HEK293 (cell line): ENCODE measurements at regions not wholly inside any gene's neighbourhood (a gene's known extent, or its start where the extent isn't known, plus 50 kb on each side); places are given as distances from the start of the nearest gene placed in this dataset.

Experiments
- CTCF ChIA-PET: fragments of 350-600 bp; formaldehyde crosslinking; extraction: SDS; loops from one replicate; lab custom pipeline; 2021; ENCODE audit warnings: antibody characterized with exemption; lab: Yijun Ruan, JAX
- POLR2A ChIA-PET: fragments of 300-600 bp; formaldehyde crosslinking; extraction: SDS; loops from one replicate; lab custom pipeline; 2020; ENCODE audit warnings: antibody characterized with exemption, inconsistent platforms; lab: Yijun Ruan, JAX
- H3K27ac ChIP-seq: fragments of 200-500 bp; sonication (Bioruptor generic); 2 replicates; pipeline ENCODE4 v1.5.1; 2014; ENCODE audit warnings: low read depth, low read length, control low read depth, inconsistent platforms; ENCODE audit errors: extremely low read depth
- H3K36me3 ChIP-seq, 2 experiments: fragments of 200-500 bp in 1 of 2; sonication (Bioruptor generic) in 1 of 2; 1 replicate in 1 of 2; 2 replicates in 1 of 2; pipeline ENCODE4 v1.5.1; 2014 to 2017; ENCODE audit warnings: inconsistent platforms in 2 of 2, low read length in 2 of 2; ENCODE audit not compliant: control insufficient read depth in 2 of 2, insufficient read depth in 1 of 2
- H3K4me1 ChIP-seq: fragments of 200-500 bp; sonication (Bioruptor generic); 2 replicates; pipeline ENCODE4 v1.5.1; 2014; ENCODE audit warnings: mild to moderate bottlenecking, low read length, inconsistent platforms; ENCODE audit not compliant: control insufficient read depth, insufficient read depth
- H3K4me3 ChIP-seq: 2 replicates; pipeline ENCODE4 v1.5.1; 2011; ENCODE audit warnings: low read depth, mild to moderate bottlenecking, control low read depth, low read length, moderate library complexity
- H3K9me3 ChIP-seq: fragments of 200-500 bp; sonication (Bioruptor generic); 2 replicates; pipeline ENCODE4 v1.5.1; 2014; ENCODE audit warnings: low read depth, low read length, inconsistent platforms; ENCODE audit not compliant: control insufficient read depth, insufficient read depth
- BCL6B ChIP-seq: fragments of 450-650 bp; formaldehyde crosslinking; IDR thresholded peaks from 2 replicates; pipeline ENCODE4 v1.5.1; 2017; ENCODE audit warnings: missing biosample characterization, missing genetic modification characterization
- GFI1B ChIP-seq: fragments of 450-650 bp; formaldehyde crosslinking; IDR thresholded peaks from 2 replicates; pipeline ENCODE4 v1.5.1; 2016; ENCODE audit warnings: missing biosample characterization, missing genetic modification characterization
- GLI2 ChIP-seq: fragments of 450-650 bp; formaldehyde crosslinking; IDR thresholded peaks from 2 replicates; pipeline ENCODE4; 2017; ENCODE audit warnings: missing biosample characterization, missing genetic modification characterization, low read depth, borderline replicate concordance
- GLI4 ChIP-seq: fragments of 450-650 bp; formaldehyde crosslinking; IDR thresholded peaks from 2 replicates; pipeline ENCODE4 v1.5.1; 2016; ENCODE audit warnings: missing biosample characterization, missing genetic modification characterization
- GLIS1 ChIP-seq: fragments of 450-650 bp; formaldehyde crosslinking; IDR thresholded peaks from 2 replicates; pipeline ENCODE4 v1.5.1; 2016; ENCODE audit warnings: missing biosample characterization, missing genetic modification characterization
- KLF9 ChIP-seq: fragments of 450-650 bp; formaldehyde crosslinking; IDR thresholded peaks from 2 replicates; pipeline ENCODE4 v1.5.1; 2016; ENCODE audit warnings: missing biosample characterization, missing genetic modification characterization, low read depth
- PBX3 ChIP-seq: sonication (generic); formaldehyde crosslinking; IDR thresholded peaks from 2 replicates; pipeline ENCODE4 v1.8.1; 2022; ENCODE audit warnings: mild to moderate bottlenecking, moderate library complexity, missing genetic modification reagents
- SALL2 ChIP-seq: fragments of 450-650 bp; formaldehyde crosslinking; IDR thresholded peaks from 2 replicates; pipeline ENCODE4 v1.5.0; 2017; ENCODE audit warnings: missing biosample characterization, mild to moderate bottlenecking, missing genetic modification characterization, borderline replicate concordance
- SCRT2 ChIP-seq: fragments of 450-650 bp; formaldehyde crosslinking; IDR thresholded peaks from 2 replicates; pipeline ENCODE4 v1.5.1; 2016; ENCODE audit warnings: missing biosample characterization, missing genetic modification characterization
- YY2 ChIP-seq: fragments of 450-650 bp; formaldehyde crosslinking; IDR thresholded peaks from 2 replicates; pipeline ENCODE4 v1.5.1; 2016; ENCODE audit warnings: missing biosample characterization, missing genetic modification characterization
- ZBTB17 ChIP-seq: fragments of 450-650 bp; formaldehyde crosslinking; IDR thresholded peaks from 2 replicates; pipeline ENCODE4 v1.5.1; 2016; ENCODE audit warnings: missing biosample characterization, missing genetic modification characterization
- ZBTB20 ChIP-seq: fragments of 450-650 bp; formaldehyde crosslinking; IDR thresholded peaks from 2 replicates; pipeline ENCODE4 v1.5.1; 2016; ENCODE audit warnings: missing biosample characterization, missing genetic modification characterization
- ZBTB21 ChIP-seq: fragments of 450-650 bp; formaldehyde crosslinking; IDR thresholded peaks from 2 replicates; pipeline ENCODE4 v1.5.1; 2017; ENCODE audit warnings: missing biosample characterization, missing genetic modification characterization
- ZBTB49 ChIP-seq: fragments of 450-650 bp; formaldehyde crosslinking; IDR thresholded peaks from 2 replicates; pipeline ENCODE4 v1.5.1; 2016; ENCODE audit warnings: missing biosample characterization, missing genetic modification characterization, low read depth
- ZNF112 ChIP-seq: fragments of 450-650 bp; formaldehyde crosslinking; IDR thresholded peaks from 2 replicates; pipeline ENCODE4 v1.5.0; 2017; ENCODE audit warnings: missing biosample characterization, missing genetic modification characterization
- ZNF140 ChIP-seq: fragments of 450-650 bp; formaldehyde crosslinking; IDR thresholded peaks from 2 replicates; pipeline ENCODE4 v1.5.1; 2016; ENCODE audit warnings: missing biosample characterization, missing genetic modification characterization
- ZNF155 ChIP-seq: fragments of 450-650 bp; formaldehyde crosslinking; IDR thresholded peaks from 2 replicates; pipeline ENCODE4 v1.5.1; 2016; ENCODE audit warnings: missing biosample characterization, missing genetic modification characterization
- ZNF221 ChIP-seq: fragments of 450-650 bp; formaldehyde crosslinking; IDR thresholded peaks from 2 replicates; pipeline ENCODE4 v1.5.1; 2017; ENCODE audit warnings: missing biosample characterization, missing genetic modification characterization, borderline replicate concordance
- ZNF23 ChIP-seq: fragments of 450-650 bp; formaldehyde crosslinking; IDR thresholded peaks from 2 replicates; pipeline ENCODE4 v1.5.1; 2016; ENCODE audit warnings: missing biosample characterization, missing genetic modification characterization, borderline replicate concordance
- ZNF239 ChIP-seq: fragments of 450-650 bp; formaldehyde crosslinking; IDR thresholded peaks from 2 replicates; pipeline ENCODE4 v1.5.1; 2016; ENCODE audit warnings: missing biosample characterization, missing genetic modification characterization
- ZNF311 ChIP-seq: fragments of 450-650 bp; formaldehyde crosslinking; IDR thresholded peaks from 2 replicates; pipeline ENCODE4 v1.5.1; 2017; ENCODE audit warnings: missing biosample characterization, missing genetic modification characterization, borderline replicate concordance
- ZNF37A ChIP-seq: fragments of 450-650 bp; IDR thresholded peaks from 2 replicates; pipeline ENCODE4 v1.5.1; 2018; ENCODE audit warnings: missing biosample characterization, missing genetic modification characterization
- ZNF423 ChIP-seq: fragments of 450-650 bp; formaldehyde crosslinking; IDR thresholded peaks from 2 replicates; pipeline ENCODE4 v1.5.1; 2016; ENCODE audit warnings: missing biosample characterization, missing genetic modification characterization
- ZNF433 ChIP-seq: fragments of 450-650 bp; formaldehyde crosslinking; IDR thresholded peaks from 2 replicates; pipeline ENCODE4 v1.5.1; 2016; ENCODE audit warnings: missing biosample characterization, missing genetic modification characterization, low read depth
- ZNF449 ChIP-seq: fragments of 450-650 bp; formaldehyde crosslinking; IDR thresholded peaks from 2 replicates; pipeline ENCODE4 v1.5.1; 2017; ENCODE audit warnings: missing biosample characterization, mild to moderate bottlenecking, missing genetic modification characterization, moderate library complexity
- ZNF510 ChIP-seq: fragments of 450-650 bp; formaldehyde crosslinking; IDR thresholded peaks from 2 replicates; pipeline ENCODE4 v1.5.1; 2018; ENCODE audit warnings: mild to moderate bottlenecking, missing genetic modification characterization, missing biosample characterization; ENCODE audit not compliant: insufficient replicate concordance
- ZNF626 ChIP-seq: fragments of 450-650 bp; sonication (Bioruptor Pico); formaldehyde crosslinking; IDR thresholded peaks from 2 replicates; pipeline ENCODE4 v1.5.1; 2018; ENCODE audit warnings: missing biosample characterization, missing genetic modification characterization, inconsistent platforms
- ZNF654 ChIP-seq: fragments of 450-650 bp; formaldehyde crosslinking; IDR thresholded peaks from 2 replicates; pipeline ENCODE4 v1.5.1; 2016; ENCODE audit warnings: low read depth, missing biosample characterization, missing genetic modification characterization
- ZNF701 ChIP-seq: fragments of 450-650 bp; formaldehyde crosslinking; IDR thresholded peaks from 2 replicates; pipeline ENCODE4 v1.5.1; 2016; ENCODE audit warnings: missing biosample characterization, missing genetic modification characterization
- ZNF776 ChIP-seq: fragments of 450-650 bp; formaldehyde crosslinking; IDR thresholded peaks from 2 replicates; pipeline ENCODE4 v1.5.0; 2017; ENCODE audit warnings: missing biosample characterization, missing genetic modification characterization, borderline replicate concordance
- ZNF843 ChIP-seq: fragments of 450-650 bp; formaldehyde crosslinking; IDR thresholded peaks from 2 replicates; pipeline ENCODE4 v1.5.1; 2016; ENCODE audit warnings: missing biosample characterization, missing genetic modification characterization

GRCh38 chr3:104101736-104102135, 1265.0 kb upstream of the ALCAM start (continued):
- no peak for TF ChIP-seq GLI2
- TF ChIP-seq ZNF112 (tag by site-specific recombination), result no peak
- TF ChIP-seq GLI4 (tag by site-specific recombination), result no peak
- no peak for TF ChIP-seq ZBTB17 (tag by site-specific recombination)
- no peak for TF ChIP-seq ZNF23 (tag by site-specific recombination)
- no peak for TF ChIP-seq SALL2 (tag by site-specific recombination)
- TF ChIP-seq KLF9, result no peak
- TF ChIP-seq ZNF701 (tag by site-specific recombination), result no peak
- no peak for TF ChIP-seq ZNF449
- TF ChIP-seq ZNF221 (tag by site-specific recombination), result no peak

DNA sequence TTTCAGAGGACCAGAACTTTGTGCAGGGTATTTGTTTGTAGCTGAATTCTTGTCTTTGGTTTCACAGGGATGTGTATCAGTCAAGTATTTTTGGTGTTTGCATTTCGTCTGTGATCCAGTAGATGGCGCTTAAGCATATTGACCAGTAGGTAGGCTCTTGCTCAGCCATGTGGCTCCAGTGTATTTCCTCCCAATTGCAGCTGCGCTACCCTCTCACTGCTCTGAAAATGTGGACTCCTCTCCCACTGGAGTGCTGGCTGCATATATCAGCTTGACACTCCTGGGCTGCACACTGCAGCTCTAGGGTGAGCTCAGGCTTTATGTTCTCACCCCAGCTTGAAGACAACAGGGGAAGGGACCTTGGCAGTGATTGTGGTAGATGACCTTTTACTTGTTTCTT, 1264.3 kb upstream of the ALCAM start:
- POLR2A ChIA-PET, result no interaction called here
- Histone ChIP-seq H3K27ac (no peak overlapping the region), H3K36me3 (no peaks in the 10 kb centered on the region), H3K4me1 (no peaks in the 10 kb centered on the region), H3K4me3 (no peak overlapping the region), H3K9me3 (no peaks in the 10 kb centered on the region)
- TF ChIP-seq ZNF654 (tag by site-specific recombination), result peak; percentile 41
- TF ChIP-seq ZNF776, result no peak
- CTCF ChIA-PET, result interaction anchor here (0.6 to 1.9 kb wide), 9 partner anchors 13 to 1469 kb away, joined by 3 to 7 read pairs (median 3); no protein-coding TSS in a partner anchor

DNA sequence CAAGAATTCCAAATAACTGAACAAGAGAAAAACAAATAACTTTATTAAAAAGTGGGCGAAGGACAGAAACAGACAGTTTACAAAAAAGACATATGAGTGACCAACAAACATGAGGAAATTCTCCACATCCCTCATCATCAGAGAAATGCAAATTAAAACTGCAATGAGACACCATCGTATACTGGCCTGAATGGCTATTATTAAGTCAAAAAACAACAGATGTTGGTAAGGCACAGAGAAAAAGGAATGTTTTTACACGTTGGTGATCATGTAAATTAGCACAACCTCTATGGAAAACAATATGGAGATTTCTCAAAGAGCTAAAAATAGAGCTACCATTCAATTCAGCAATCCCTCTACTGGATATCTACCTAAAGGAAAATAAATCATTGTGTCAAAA, 1260.4 kb upstream of the ALCAM start:
- no peaks in the 10 kb centered on the region for H3K36me3 ChIP-seq
- TF ChIP-seq GFI1B (tag by site-specific recombination) (no peak), YY2 (no peak), ZNF433 (tag by site-specific recombination) (no peak), ZNF155 (tag by site-specific recombination) (no peak), ZNF37A (tag by site-specific recombination) (no peak), ZBTB20 (tag by site-specific recombination) (no peak), ZNF510 (tag by site-specific recombination) (no peak), GLIS1 (tag by site-specific recombination) (no peak), SCRT2 (no peak), ZNF843 (tag by site-specific recombination) (no peak), ZNF626 (tag by site-specific recombination) (no peak), BCL6B (tag by site-specific recombination) (no peak), ZNF423 (tag by site-specific recombination) (no peak), ZNF221 (tag by site-specific recombination) (no peak), ZBTB21 (tag by site-specific recombination) (no peak), PBX3 (no peak), ZBTB49 (tag by site-specific recombination) (no peak), ZNF140 (tag by site-specific recombination) (no peak), ZNF239 (tag by site-specific recombination) (no peak), ZNF311 (tag by site-specific recombination) (no peak)
- TF ChIP-seq, all 188 proteins: peak for 0
- no peak overlapping the region for H3K4me3 ChIP-seq
- H3K27ac ChIP-seq, result no peak overlapping the region
- ChIA-PET CTCF (no interaction called here), POLR2A (no interaction called here)
- H3K9me3 ChIP-seq, result no peaks in the 10 kb centered on the region
- H3K4me1 ChIP-seq, result no peaks in the 10 kb centered on the region
